HUES6 (cell line): ENCODE measurements at regions not wholly inside any gene's neighbourhood (a gene's known extent, or its start where the extent isn't known, plus 50 kb on each side); places are given as distances from the start of the nearest gene placed in this dataset.

Experiments used
- H3K27ac ChIP-seq: 2 replicates; pipeline ENCODE4 v1.7.0; 2013; ENCODE audit warnings: low read depth, mild to moderate bottlenecking, low read length, inconsistent platforms
- H3K27me3 ChIP-seq: 2 replicates; pipeline ENCODE4 v1.6.1; 2013; ENCODE audit warnings: low read length; ENCODE audit not compliant: control insufficient read depth, insufficient read depth
- H3K36me3 ChIP-seq: 2 replicates; pipeline ENCODE4 v1.6.1; 2013; ENCODE audit warnings: low read length; ENCODE audit not compliant: control insufficient read depth, insufficient read depth
- H3K4me1 ChIP-seq: 2 replicates; pipeline ENCODE4 v1.6.1; 2013; ENCODE audit warnings: low read length; ENCODE audit not compliant: control insufficient read depth, insufficient read depth
- H3K4me3 ChIP-seq: 2 replicates; pipeline ENCODE4 v1.5.1; 2013; ENCODE audit warnings: low read depth, low read length
- H3K9ac ChIP-seq: one replicate; pipeline ENCODE4 v1.6.1; 2013; ENCODE audit warnings: mild to moderate bottlenecking, low read length
- H3K9me3 ChIP-seq: 2 replicates; pipeline ENCODE4 v1.6.1; 2013; ENCODE audit warnings: low read depth, low read length; ENCODE audit not compliant: control insufficient read depth, insufficient read depth

- H3K36me3 ChIP-seq: no peaks in the 10 kb centered on the region
- H3K4me1 ChIP-seq: peaks cover 8% of the 10 kb centered on the region
- H3K9me3 ChIP-seq: no peaks in the 10 kb centered on the region
- no peak overlapping the region for H3K4me3 ChIP-seq
- no peaks in the 10 kb centered on the region for H3K27me3 ChIP-seq
- no peak overlapping the region for H3K9ac ChIP-seq
- H3K27ac ChIP-seq: no peak overlapping the region
Measured at GRCh38 chr4:128720270-128720669, 89.2 kb upstream of the JADE1 start.

DNA sequence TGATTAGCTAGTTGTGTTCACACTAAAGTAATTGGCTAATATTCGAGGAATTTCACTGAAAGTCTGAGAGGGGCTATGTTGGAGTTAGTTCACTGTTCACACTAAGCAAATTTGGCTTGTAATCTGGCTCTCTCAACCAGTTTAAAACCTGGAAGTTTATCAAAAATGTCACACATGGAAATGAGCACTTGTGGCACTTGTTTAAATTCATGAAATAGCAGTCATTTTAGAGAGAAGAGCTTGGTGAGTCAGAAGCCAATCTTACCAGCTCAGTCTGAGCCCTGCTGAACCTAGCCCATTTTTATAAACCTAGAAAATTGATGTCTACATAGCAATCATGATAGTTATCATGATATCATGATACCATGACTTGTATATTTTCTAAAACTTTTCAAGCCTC, 90.7 kb upstream of the JADE1 start:
- no peaks in the 10 kb centered on the region for H3K27me3 ChIP-seq

DNA sequence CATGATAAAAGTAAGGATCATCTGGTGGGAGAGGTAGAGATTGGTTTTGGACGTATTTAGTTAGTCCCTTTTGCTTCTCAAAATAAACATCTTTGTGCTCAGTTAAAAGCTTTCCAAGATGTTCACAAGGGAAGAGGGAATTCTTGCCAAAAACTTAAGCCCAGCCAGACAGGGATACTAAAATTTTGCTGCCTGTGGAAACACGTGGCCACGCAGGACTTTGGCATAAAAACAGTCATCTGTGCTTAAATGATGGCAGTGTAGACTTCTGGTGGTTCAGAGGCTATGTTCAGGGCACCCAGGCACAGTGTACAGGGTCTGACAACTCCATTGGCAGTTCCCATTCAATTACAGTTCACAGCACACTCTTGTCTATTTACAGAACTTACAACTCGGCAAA, 93.2 kb upstream of the JADE1 start:
- no peak overlapping the region for H3K27ac ChIP-seq
- H3K36me3 ChIP-seq: no peaks in the 10 kb centered on the region
- H3K9ac ChIP-seq: no peak overlapping the region
- no peak overlapping the region for H3K4me3 ChIP-seq
- H3K27me3 ChIP-seq: no peaks in the 10 kb centered on the region
- peaks cover 7% of the 10 kb centered on the region; the same call in 1 of the 2 replicates for H3K9me3 ChIP-seq
- H3K4me1 ChIP-seq: 0 out of 2 replicates have a peak, but pooled peaks cover 3% of the 10 kb centered on the region

More for the DNA sequence above, 90.7 kb upstream of the JADE1 start:
- no peak overlapping the region for H3K9ac ChIP-seq
- H3K36me3 ChIP-seq: no peaks in the 10 kb centered on the region
- H3K27ac ChIP-seq: no peak overlapping the region
- H3K9me3 ChIP-seq: peaks cover 4% of the 10 kb centered on the region; the same call in 1 of the 2 replicates
- no peak overlapping the region for H3K4me3 ChIP-seq
- peaks cover 4% of the 10 kb centered on the region for H3K4me1 ChIP-seq

DNA sequence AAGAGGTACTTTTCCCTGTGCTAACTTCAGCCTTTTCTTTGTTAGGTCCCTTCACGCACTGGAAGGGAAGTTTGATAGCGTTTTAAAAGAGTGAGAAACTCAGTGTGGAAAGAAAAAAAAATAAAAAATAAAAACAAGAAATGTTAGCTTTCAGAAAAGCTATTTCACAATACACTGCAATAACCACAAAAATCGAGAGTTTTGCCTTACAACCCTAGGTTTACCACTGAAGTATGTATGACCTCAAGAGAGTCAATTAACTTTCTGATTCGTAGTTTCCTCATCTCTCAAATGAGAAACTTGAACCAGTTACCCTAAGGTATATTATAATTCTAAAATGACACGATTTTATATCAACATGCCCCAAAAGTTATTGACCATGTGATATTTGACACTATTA, 93.9 kb upstream of the JADE1 start:
- Histone ChIP-seq H3K27ac (no peak overlapping the region), H3K4me1 (0 out of 2 replicates have a peak, but pooled peaks cover 3% of the 10 kb centered on the region), H3K36me3 (no peaks in the 10 kb centered on the region), H3K4me3 (no peak overlapping the region), H3K9me3 (peaks cover 7% of the 10 kb centered on the region; the same call in 1 of the 2 replicates), H3K27me3 (no peaks in the 10 kb centered on the region), H3K9ac (no peak overlapping the region)

DNA sequence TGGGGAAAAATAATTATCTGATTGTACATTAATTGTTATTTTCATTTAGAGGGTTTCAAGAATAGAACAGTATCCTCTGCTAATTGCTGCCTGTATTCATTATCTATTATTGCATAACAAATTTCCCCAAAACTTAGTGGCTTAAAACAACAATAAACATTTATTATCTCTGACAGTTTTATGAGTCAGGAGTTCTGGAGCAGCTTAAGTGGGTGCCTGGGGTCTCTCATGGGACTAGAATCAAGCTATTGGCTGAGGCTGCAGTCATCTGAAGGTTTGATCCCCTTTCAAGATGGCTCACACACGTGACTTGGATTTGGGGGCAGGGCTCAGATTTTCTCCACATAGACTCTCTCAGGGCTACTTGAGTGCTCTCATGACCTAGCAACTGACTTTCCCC, 98.1 kb upstream of the JADE1 start:
- Histone ChIP-seq H3K9me3 (peaks cover 7% of the 10 kb centered on the region; the same call in 1 of the 2 replicates), H3K27ac (no peak overlapping the region), H3K27me3 (no peaks in the 10 kb centered on the region), H3K4me1 (peaks cover 13% of the 10 kb centered on the region), H3K9ac (no peak overlapping the region), H3K4me3 (no peak overlapping the region), H3K36me3 (no peaks in the 10 kb centered on the region)

- Histone ChIP-seq H3K4me1 (peaks cover 13% of the 10 kb centered on the region), H3K36me3 (no peaks in the 10 kb centered on the region), H3K9ac (no peak overlapping the region), H3K27me3 (no peaks in the 10 kb centered on the region), H3K9me3 (peaks cover 3% of the 10 kb centered on the region; the same call in 1 of the 2 replicates), H3K27ac (no peak overlapping the region), H3K4me3 (no peak overlapping the region)
Measured at GRCh38 chr4:128709268-128709667, 100.2 kb upstream of the JADE1 start.

DNA sequence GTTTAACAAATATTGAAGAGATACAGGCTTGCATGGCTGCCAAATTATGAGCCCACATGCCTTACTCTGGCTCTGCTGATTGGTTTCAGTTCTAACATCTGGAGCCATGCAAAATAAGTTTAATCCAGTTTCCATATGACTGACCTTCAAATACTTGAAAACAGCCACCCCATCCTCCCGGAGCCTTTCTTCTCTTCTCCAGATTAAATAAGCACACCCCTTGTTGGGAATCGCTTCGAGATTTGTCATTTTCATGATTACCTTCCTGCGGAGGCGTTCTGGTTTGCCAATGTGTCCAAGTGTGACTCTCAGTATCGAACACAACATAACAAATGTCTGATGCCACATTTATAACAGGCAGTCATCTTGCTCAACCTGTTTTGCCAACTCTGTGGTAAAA, 101.6 kb upstream of the JADE1 start:
- Histone ChIP-seq H3K9ac (no peak overlapping the region), H3K4me1 (peaks cover 10% of the 10 kb centered on the region), H3K27ac (no peak overlapping the region), H3K9me3 (no peaks in the 10 kb centered on the region), H3K27me3 (no peaks in the 10 kb centered on the region), H3K4me3 (no peak overlapping the region), H3K36me3 (no peaks in the 10 kb centered on the region)

- peaks cover 6% of the 10 kb centered on the region for H3K4me1 ChIP-seq
- H3K4me3 ChIP-seq: no peak overlapping the region
- no peaks in the 10 kb centered on the region for H3K36me3 ChIP-seq
- no peaks in the 10 kb centered on the region for H3K27me3 ChIP-seq
- no peak overlapping the region for H3K9ac ChIP-seq
- H3K27ac ChIP-seq: no peak overlapping the region
- H3K9me3 ChIP-seq: no peaks in the 10 kb centered on the region
Measured at GRCh38 chr4:128703948-128704347, 105.6 kb upstream of the JADE1 start.

DNA sequence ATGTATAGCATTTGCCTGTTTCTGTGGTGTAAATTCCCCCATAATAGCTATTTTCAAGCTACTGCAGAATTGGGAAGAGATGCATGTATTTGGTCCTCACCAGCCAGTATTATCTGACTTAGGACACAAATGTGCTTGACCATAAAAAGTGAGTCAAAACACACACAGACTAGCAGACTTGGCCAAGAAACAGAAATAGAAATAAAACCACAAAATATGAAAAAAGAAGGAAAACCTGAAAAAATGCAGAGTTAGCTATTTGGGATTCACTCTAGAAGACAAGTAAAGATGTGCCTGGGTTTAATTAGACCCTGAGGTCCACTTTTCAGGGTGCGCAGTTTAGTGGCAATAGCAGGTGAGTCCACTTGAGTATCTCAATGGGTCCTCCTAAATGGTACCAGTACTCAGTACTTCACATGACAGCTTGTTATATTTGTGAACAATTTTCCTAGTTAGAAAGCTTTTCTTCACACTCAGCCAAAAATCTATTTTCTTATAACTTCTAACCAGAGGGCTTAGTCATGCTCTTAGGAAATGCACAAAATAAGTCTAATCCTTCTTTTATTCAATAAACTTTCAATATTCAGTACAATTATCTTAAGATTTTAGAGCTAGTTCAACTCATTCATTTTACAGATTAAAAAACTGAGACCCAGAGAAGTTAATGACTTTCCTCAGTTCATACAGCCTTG, 108.7 kb upstream of the JADE1 start:
- Histone ChIP-seq H3K4me3 (no peak overlapping the region), H3K4me1 (no peaks in the 10 kb centered on the region), H3K9me3 (no peaks in the 10 kb centered on the region), H3K27ac (no peak overlapping the region), H3K36me3 (no peaks in the 10 kb centered on the region), H3K9ac (no peak overlapping the region), H3K27me3 (no peaks in the 10 kb centered on the region)

DNA sequence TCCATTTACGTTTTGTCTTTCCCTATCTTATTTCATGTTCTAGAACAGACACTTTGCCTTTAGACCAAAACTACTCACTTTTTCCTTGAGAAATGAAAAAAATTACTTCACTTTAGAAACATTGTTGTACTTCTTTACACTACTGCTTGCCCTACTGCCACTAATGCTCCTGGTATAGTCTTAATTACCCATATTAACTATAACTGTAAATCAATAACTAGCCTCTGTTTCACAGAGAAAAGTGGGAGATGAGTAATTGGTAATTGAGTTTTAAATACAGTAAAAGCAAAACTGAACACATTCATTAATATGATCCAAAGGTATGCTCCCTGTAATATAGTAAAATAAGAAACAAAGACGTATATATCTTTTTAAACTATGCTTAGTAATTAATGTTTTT, 111.1 kb upstream of the JADE1 start:
- no peaks in the 10 kb centered on the region for H3K27me3 ChIP-seq
- no peaks in the 10 kb centered on the region for H3K36me3 ChIP-seq
- no peak overlapping the region for H3K9ac ChIP-seq
- no peak overlapping the region for H3K4me3 ChIP-seq
- H3K9me3 ChIP-seq: no peaks in the 10 kb centered on the region; the same call in 1 of the 2 replicates
- H3K27ac ChIP-seq: no peak overlapping the region
- no peaks in the 10 kb centered on the region for H3K4me1 ChIP-seq

DNA sequence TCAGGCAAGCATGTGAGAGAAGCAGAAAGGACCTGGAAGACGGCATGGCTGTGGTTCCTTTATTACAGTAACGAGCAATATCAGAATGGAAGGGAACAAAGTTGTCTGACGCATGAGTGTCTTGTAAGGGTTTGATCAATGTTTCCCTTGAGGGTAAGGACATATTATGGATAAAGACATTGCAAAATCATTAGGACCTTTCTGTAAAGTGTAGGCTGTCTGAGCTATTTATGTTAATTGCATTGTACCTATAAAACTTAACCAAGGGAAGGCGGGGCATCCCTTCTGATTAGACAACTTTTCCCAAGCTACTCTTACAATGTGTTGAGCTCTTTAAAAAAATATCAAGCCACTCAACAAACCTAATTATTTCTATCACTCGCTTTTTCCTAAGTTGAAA, 112.2 kb upstream of the JADE1 start:
- no peaks in the 10 kb centered on the region for H3K36me3 ChIP-seq
- H3K27me3 ChIP-seq: no peaks in the 10 kb centered on the region
- peaks cover 5% of the 10 kb centered on the region; the same call in 1 of the 2 replicates for H3K9me3 ChIP-seq
- H3K4me3 ChIP-seq: no peak overlapping the region
- H3K4me1 ChIP-seq: no peaks in the 10 kb centered on the region
- H3K9ac ChIP-seq: no peak overlapping the region
- H3K27ac ChIP-seq: no peak overlapping the region
